Natural killer cell (primary cell): ENCODE measurements at regions not wholly inside any gene's neighbourhood (a gene's known extent, or its start where the extent isn't known, plus 50 kb on each side); places are given as distances from the start of the nearest gene placed in this dataset.

ENCODE experiments used
- ATAC-seq, 3 donors: fragments of 150-1000 bp in 2 of 3; fragments of 200-7000 bp in 1 of 3; cut with Tn5 transposase; 1 replicate in 1 of 3; 2 replicates in 2 of 3; pipeline ENCODE4 v1.10.0; 2021; ENCODE audit warnings: mild to moderate bottlenecking in 2 of 3, moderate library complexity in 2 of 3
- DNase-seq, 2 donors: peaks; one replicate each; pipeline versions ENCODE4 v3.0.0 to v3.0.0-alpha.2; 2013 to 2021; ENCODE audit warnings: mixed read lengths in 1 of 2
- H3K27ac ChIP-seq: one replicate; pipeline ENCODE4 v1.5.1; 2013; ENCODE audit warnings: mild to moderate bottlenecking, low read length
- H3K27me3 ChIP-seq: one replicate; pipeline ENCODE4 v1.6.1; 2013; ENCODE audit warnings: low read length; ENCODE audit not compliant: control insufficient read depth, insufficient read depth
- H3K36me3 ChIP-seq: one replicate; pipeline ENCODE4 v1.6.1; 2013; ENCODE audit warnings: low read length; ENCODE audit not compliant: control insufficient read depth, insufficient read depth
- H3K4me1 ChIP-seq: one replicate; pipeline ENCODE4 v1.6.1; 2013; ENCODE audit warnings: low read length; ENCODE audit not compliant: control insufficient read depth, insufficient read depth
- H3K4me3 ChIP-seq: one replicate; pipeline ENCODE4 v1.5.1; 2013; ENCODE audit warnings: low read length
- H3K9me3 ChIP-seq: one replicate; pipeline ENCODE4 v1.6.1; 2013; ENCODE audit warnings: low read length; ENCODE audit not compliant: control insufficient read depth, insufficient read depth
- H3K27ac Mint-ChIP-seq, 2 donors: one replicate each; pipeline ENCODE4 v1.8.0; 2022; ENCODE audit warnings: mild to moderate bottlenecking in 2 of 2, mixed read lengths in 2 of 2, moderate library complexity in 1 of 2
- H3K27me3 Mint-ChIP-seq, 2 donors: one replicate each; pipeline ENCODE4 v1.8.0; 2022; ENCODE audit warnings: low read depth in 2 of 2, mixed read lengths in 2 of 2
- H3K36me3 Mint-ChIP-seq: one replicate; pipeline ENCODE4 v1.8.0; 2022; ENCODE audit warnings: mixed read lengths
- H3K4me1 Mint-ChIP-seq, 2 donors: one replicate each; pipeline ENCODE4 v1.8.0; 2022; ENCODE audit warnings: mixed read lengths in 2 of 2
- H3K4me3 Mint-ChIP-seq: one replicate; pipeline ENCODE4 v1.8.0; 2022; ENCODE audit warnings: mild to moderate bottlenecking, moderate library complexity, mixed read lengths
- H3K9me3 Mint-ChIP-seq, 2 donors: one replicate each; pipeline ENCODE4 v1.8.0; 2022; ENCODE audit warnings: mixed read lengths in 2 of 2
- CTCF ChIP-seq: fragments of 200-600 bp; IDR thresholded peaks from one replicate; pipeline ENCODE4 v1.8.0; 2022; ENCODE audit warnings: antibody characterized with exemption
- WGBS: methylation state at CpG from one replicate; pipeline ENCODE4 v1.1.7; 2013; ENCODE audit warnings: missing lambda C conversion rate; ENCODE audit not compliant: insufficient coverage; 5-methylcytosine and 5-hydroxymethylcytosine counted together
- intact Hi-C: fragments of 100-400 bp; cut with micrococcal nuclease; formaldehyde crosslinking; loops from one replicate; pipeline ENCODE4 v1.14.2; 2022

- no peaks in the 10 kb centered on the region for H3K27me3 ChIP-seq
- 73% methylated on average over 7 of the region's 7 CpGs for WGBS
- Mint-ChIP-seq H3K9me3 (no peaks in the 10 kb centered on the region), H3K36me3 (no peaks in the 10 kb centered on the region), H3K4me1 (no peaks in the 10 kb centered on the region), H3K27me3 (peaks cover 18 to 29% of the 10 kb centered on the region in 2 donors), H3K27ac (no peak overlapping the region), H3K4me3 (no peak overlapping the region)
- H3K9me3 ChIP-seq: no peaks in the 10 kb centered on the region
- H3K4me3 ChIP-seq: no peak overlapping the region
- intact Hi-C loops: no loop called here
- H3K36me3 ChIP-seq: no peaks in the 10 kb centered on the region
- ATAC-seq (no peak), DNase-seq (no peak)
- H3K4me1 ChIP-seq: no peaks in the 10 kb centered on the region
- TF ChIP-seq CTCF: no peak
- no peak overlapping the region for H3K27ac ChIP-seq
Observed at GRCh38 chr18:77658299-77658662, 408.6 kb downstream of the GALR1 start.

GRCh38 chr18:77658751-77659448 is 409.3 kb downstream of the GALR1 start:
- Mint-ChIP-seq H3K27ac (no peak overlapping the region), H3K9me3 (no peaks in the 10 kb centered on the region), H3K27me3 (peaks cover 18 to 35% of the 10 kb centered on the region in 2 donors), H3K4me1 (no peaks in the 10 kb centered on the region), H3K36me3 (no peaks in the 10 kb centered on the region), H3K4me3 (no peak overlapping the region)
- H3K4me1 ChIP-seq: no peaks in the 10 kb centered on the region
- DNase-seq (no peak), ATAC-seq (no peak)
- intact Hi-C loops: no loop called here
- 73% methylated on average over 5 of the region's 5 CpGs for WGBS
- no peaks in the 10 kb centered on the region for H3K36me3 ChIP-seq
- no peak overlapping the region for H3K4me3 ChIP-seq
- no peak for TF ChIP-seq CTCF
- no peaks in the 10 kb centered on the region for H3K9me3 ChIP-seq
- H3K27ac ChIP-seq: no peak overlapping the region
- no peaks in the 10 kb centered on the region for H3K27me3 ChIP-seq

- Mint-ChIP-seq H3K4me1 (no peaks in the 10 kb centered on the region), H3K9me3 (no peaks in the 10 kb centered on the region), H3K36me3 (no peaks in the 10 kb centered on the region), H3K4me3 (no peak overlapping the region), H3K27me3 (peaks cover 12 to 47% of the 10 kb centered on the region in 2 donors), H3K27ac (no peak overlapping the region)
- Histone ChIP-seq H3K9me3 (no peaks in the 10 kb centered on the region), H3K27me3 (no peaks in the 10 kb centered on the region), H3K4me1 (no peaks in the 10 kb centered on the region), H3K4me3 (no peak overlapping the region), H3K36me3 (no peaks in the 10 kb centered on the region), H3K27ac (no peak overlapping the region)
- ATAC-seq: no peak
- no peak for TF ChIP-seq CTCF
- 81% methylated on average over 3 of the region's 3 CpGs for WGBS
- intact Hi-C loops: no loop called here
- no peak for DNase-seq
Observed at GRCh38 chr18:77666613-77667012, 417.0 kb downstream of the GALR1 start.

GRCh38 chr18:77668219-77668618 is 418.6 kb downstream of the GALR1 start:
- H3K27ac Mint-ChIP-seq: no peak overlapping the region
- H3K4me1 Mint-ChIP-seq: no peaks in the 10 kb centered on the region
- Histone ChIP-seq H3K4me1 (no peaks in the 10 kb centered on the region), H3K27ac (no peak overlapping the region), H3K4me3 (no peak overlapping the region), H3K36me3 (no peaks in the 10 kb centered on the region), H3K9me3 (no peaks in the 10 kb centered on the region), H3K27me3 (no peaks in the 10 kb centered on the region)
- no peak overlapping the region for H3K4me3 Mint-ChIP-seq
- no peaks in the 10 kb centered on the region for H3K9me3 Mint-ChIP-seq
- 90% methylated on average over 26 of the region's 26 CpGs for WGBS
- DNase-seq: no peak
- intact Hi-C loops: no loop called here
- H3K36me3 Mint-ChIP-seq: no peaks in the 10 kb centered on the region
- H3K27me3 Mint-ChIP-seq: peaks cover 9 to 36% of the 10 kb centered on the region in 2 donors
- TF ChIP-seq CTCF: no peak
- peak in 1 of 3 donors; percentile 32 for ATAC-seq
